ENCODE measurements at regions not wholly inside any gene's neighbourhood (a gene's known extent, or its start where the extent isn't known, plus 50 kb on each side); places are given as distances from the start of the nearest gene placed in this dataset.

DNA sequence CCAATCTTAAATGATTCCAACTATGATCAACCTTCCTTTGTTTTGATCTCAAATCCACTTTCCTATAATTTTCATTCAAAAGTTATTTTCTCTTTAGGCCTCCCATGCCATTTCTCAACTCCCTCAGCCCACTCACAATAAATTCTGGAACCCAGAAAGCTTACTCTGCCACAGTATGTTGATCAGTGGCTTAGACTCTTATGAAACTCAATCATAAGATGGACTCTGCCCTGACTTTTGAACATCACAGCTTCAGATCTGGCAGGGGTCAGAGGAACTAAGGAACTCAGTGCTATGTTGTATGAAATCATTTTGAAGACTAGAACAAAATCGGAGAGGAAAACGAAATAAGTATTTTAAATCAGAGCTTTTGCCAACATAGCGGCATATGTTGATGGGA lies 59.8 kb upstream of the LGALSL start:
- Histone ChIP-seq H4K20me1 (ENCODE audit: insufficient read depth, low read length) (no peaks in the 10 kb centered on the region), H3K4me1 (ENCODE audit: low read length) (peaks cover 8% of the 10 kb centered on the region)
- TF ChIP-seq, protein P1, sequence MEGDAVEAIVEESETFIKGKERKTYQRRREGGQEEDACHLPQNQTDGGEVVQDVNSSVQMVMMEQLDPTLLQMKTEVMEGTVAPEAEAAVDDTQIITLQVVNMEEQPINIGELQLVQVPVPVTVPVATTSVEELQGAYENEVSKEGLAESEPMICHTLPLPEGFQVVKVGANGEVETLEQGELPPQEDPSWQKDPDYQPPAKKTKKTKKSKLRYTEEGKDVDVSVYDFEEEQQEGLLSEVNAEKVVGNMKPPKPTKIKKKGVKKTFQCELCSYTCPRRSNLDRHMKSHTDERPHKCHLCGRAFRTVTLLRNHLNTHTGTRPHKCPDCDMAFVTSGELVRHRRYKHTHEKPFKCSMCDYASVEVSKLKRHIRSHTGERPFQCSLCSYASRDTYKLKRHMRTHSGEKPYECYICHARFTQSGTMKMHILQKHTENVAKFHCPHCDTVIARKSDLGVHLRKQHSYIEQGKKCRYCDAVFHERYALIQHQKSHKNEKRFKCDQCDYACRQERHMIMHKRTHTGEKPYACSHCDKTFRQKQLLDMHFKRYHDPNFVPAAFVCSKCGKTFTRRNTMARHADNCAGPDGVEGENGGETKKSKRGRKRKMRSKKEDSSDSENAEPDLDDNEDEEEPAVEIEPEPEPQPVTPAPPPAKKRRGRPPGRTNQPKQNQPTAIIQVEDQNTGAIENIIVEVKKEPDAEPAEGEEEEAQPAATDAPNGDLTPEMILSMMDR (IDR thresholded peaks at IDR 0.05; ENCODE audit: low read depth, low read length), result no peak
- no peak for TF ChIP-seq EZH2phosphoT487 (IDR thresholded peaks at IDR 0.05; ENCODE audit: low read depth)

DNA sequence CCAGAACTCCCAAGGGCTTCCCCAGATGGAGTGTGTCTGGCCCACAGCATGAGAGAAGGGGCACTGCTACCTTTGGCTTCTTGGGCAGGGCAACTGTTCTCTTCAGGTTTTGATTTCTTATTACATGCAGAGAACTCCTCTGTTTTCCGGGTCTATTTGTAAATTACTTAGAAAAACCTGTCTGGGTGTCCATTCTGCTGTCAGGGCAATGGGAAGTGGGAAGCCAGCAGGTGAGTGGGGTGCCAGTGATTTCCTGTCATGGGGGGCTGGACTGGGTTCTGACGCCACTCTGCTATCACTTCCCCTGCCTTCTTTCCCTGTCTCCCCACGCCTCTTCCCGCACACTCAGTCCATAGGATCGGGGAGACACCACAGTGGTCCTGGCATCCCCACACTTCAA lies 58.0 kb upstream of the LGALSL start:
- Histone ChIP-seq H3K9ac (ENCODE audit: low read length) (no peak overlapping the region), H3K79me2 (ENCODE audit: low read length) (no peaks in the 10 kb centered on the region), H4K20me1 (ENCODE audit: insufficient read depth, low read length) (no peaks in the 10 kb centered on the region), H2AFZ (ENCODE audit: low read depth, low read length) (no peak overlapping the region), H3K36me3 (replicated peaks; ENCODE audit: low read depth, low read length) (no peaks in the 10 kb centered on the region), H3K27me3 (ENCODE audit: low read depth, low read length) (no peaks in the 10 kb centered on the region), H3K27ac (ENCODE audit: low read length) (no peak overlapping the region), H3K4me1 (ENCODE audit: low read length) (peaks cover 8% of the 10 kb centered on the region), H3K4me2 (ENCODE audit: low read length) (no peak overlapping the region), H3K4me3 (ENCODE audit: low read length) (no peak overlapping the region), H3K9me3 (ENCODE audit: insufficient read depth, low read length) (no peaks in the 10 kb centered on the region)
- TF ChIP-seq, protein P1 (IDR thresholded peaks at IDR 0.05; ENCODE audit: low read depth, low read length), result no peak
- TF ChIP-seq EZH2phosphoT487 (IDR thresholded peaks at IDR 0.05; ENCODE audit: low read depth), result no peak

More for the DNA sequence above, 59.8 kb upstream of the LGALSL start:
- H3K27ac ChIP-seq (ENCODE audit: low read length), result no peak overlapping the region
- H3K4me3 ChIP-seq (ENCODE audit: low read length), result no peak overlapping the region
- H3K79me2 ChIP-seq (ENCODE audit: low read length), result no peaks in the 10 kb centered on the region
- H2AFZ ChIP-seq (ENCODE audit: low read depth, low read length), result no peak overlapping the region
- no peaks in the 10 kb centered on the region for H3K27me3 ChIP-seq (ENCODE audit: low read depth, low read length)
- no peaks in the 10 kb centered on the region for H3K9me3 ChIP-seq (ENCODE audit: insufficient read depth, low read length)
- no peaks in the 10 kb centered on the region for H3K36me3 ChIP-seq (replicated peaks; ENCODE audit: low read depth, low read length)
- H3K9ac ChIP-seq (ENCODE audit: low read length), result no peak overlapping the region
- no peak overlapping the region for H3K4me2 ChIP-seq (ENCODE audit: low read length)

DNA sequence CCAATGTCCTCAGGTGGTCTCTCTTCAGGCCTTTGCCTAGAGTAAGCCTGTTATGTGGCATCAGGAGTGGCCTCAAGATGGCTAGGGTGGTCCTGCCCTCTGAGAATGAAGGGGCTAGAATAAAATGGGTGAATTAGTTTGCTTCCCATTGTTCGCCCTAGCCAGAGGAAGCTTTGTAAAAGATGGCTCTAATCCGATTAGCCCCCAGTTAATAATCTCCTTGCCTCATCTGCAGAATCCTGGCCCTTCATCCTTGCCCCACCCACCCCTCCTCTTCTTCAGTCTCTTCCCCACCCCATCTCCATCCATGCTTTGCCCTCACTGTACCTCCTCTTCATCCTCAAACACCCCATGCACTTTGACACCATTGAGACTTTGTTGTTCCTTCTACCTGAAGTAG lies 57.4 kb upstream of the LGALSL start:
- Histone ChIP-seq H3K27ac (ENCODE audit: low read length) (no peak overlapping the region), H3K27me3 (ENCODE audit: low read depth, low read length) (no peaks in the 10 kb centered on the region), H3K4me3 (ENCODE audit: low read length) (no peak overlapping the region), H3K36me3 (replicated peaks; ENCODE audit: low read depth, low read length) (no peaks in the 10 kb centered on the region), H3K4me2 (ENCODE audit: low read length) (no peak overlapping the region), H2AFZ (ENCODE audit: low read depth, low read length) (no peak overlapping the region), H3K9ac (ENCODE audit: low read length) (no peak overlapping the region), H3K79me2 (ENCODE audit: low read length) (no peaks in the 10 kb centered on the region), H4K20me1 (ENCODE audit: insufficient read depth, low read length) (no peaks in the 10 kb centered on the region), H3K4me1 (ENCODE audit: low read length) (peaks cover 14% of the 10 kb centered on the region), H3K9me3 (ENCODE audit: insufficient read depth, low read length) (no peaks in the 10 kb centered on the region)
- TF ChIP-seq EZH2phosphoT487 (IDR thresholded peaks at IDR 0.05; ENCODE audit: low read depth), result no peak
- TF ChIP-seq, protein P1 (IDR thresholded peaks at IDR 0.05; ENCODE audit: low read depth, low read length), result no peak

DNA sequence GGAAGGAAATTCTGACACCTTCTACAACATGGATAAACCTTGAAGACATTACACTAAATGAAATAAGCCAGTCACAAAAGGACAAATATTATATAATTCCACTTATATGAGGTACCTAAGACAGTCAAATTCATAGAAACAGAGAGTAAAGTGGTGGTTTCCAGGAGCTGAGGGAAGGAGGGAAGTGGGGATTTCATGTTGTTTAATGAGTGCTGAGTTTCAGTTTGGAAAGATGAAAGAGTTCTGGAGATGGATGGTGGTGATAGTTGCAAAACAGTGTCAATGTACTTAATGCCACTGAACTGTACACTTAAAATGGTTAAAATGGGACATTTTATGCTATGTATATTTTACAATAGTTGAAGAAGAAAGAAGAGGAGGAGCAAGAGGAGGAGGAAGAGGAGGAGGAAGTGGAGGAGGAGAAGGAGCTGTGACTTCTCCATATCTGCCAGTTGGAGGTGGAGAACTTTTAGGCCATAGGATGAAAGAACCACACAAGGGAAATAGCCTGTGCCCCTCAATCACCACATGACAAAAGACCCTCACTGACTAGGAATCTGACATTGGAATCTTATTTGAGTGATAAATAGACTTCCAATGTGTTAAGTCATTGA lies 55.3 kb upstream of the LGALSL start:
- Histone ChIP-seq H3K4me3 (ENCODE audit: low read length) (no peak overlapping the region), H3K4me2 (ENCODE audit: low read length) (no peak overlapping the region), H3K4me1 (ENCODE audit: low read length) (peaks cover 16% of the 10 kb centered on the region)

More for the DNA sequence above, 55.3 kb upstream of the LGALSL start:
- Histone ChIP-seq H3K36me3 (replicated peaks; ENCODE audit: low read depth, low read length) (no peaks in the 10 kb centered on the region), H3K9ac (ENCODE audit: low read length) (no peak overlapping the region), H3K27me3 (ENCODE audit: low read depth, low read length) (no peaks in the 10 kb centered on the region), H4K20me1 (ENCODE audit: insufficient read depth, low read length) (no peaks in the 10 kb centered on the region), H3K27ac (ENCODE audit: low read length) (no peak overlapping the region), H2AFZ (ENCODE audit: low read depth, low read length) (no peak overlapping the region), H3K79me2 (ENCODE audit: low read length) (no peaks in the 10 kb centered on the region), H3K9me3 (ENCODE audit: insufficient read depth, low read length) (no peaks in the 10 kb centered on the region)
- TF ChIP-seq EZH2phosphoT487 (IDR thresholded peaks at IDR 0.05; ENCODE audit: low read depth), result no peak
- TF ChIP-seq, protein P1 (IDR thresholded peaks at IDR 0.05; ENCODE audit: low read depth, low read length), result no peak

Data from OCI-LY3 (cell line).